ENCODE measurements at regions not wholly inside any gene's neighbourhood (a gene's known extent, or its start where the extent isn't known, plus 50 kb on each side); places are given as distances from the start of the nearest gene placed in this dataset.

DNA sequence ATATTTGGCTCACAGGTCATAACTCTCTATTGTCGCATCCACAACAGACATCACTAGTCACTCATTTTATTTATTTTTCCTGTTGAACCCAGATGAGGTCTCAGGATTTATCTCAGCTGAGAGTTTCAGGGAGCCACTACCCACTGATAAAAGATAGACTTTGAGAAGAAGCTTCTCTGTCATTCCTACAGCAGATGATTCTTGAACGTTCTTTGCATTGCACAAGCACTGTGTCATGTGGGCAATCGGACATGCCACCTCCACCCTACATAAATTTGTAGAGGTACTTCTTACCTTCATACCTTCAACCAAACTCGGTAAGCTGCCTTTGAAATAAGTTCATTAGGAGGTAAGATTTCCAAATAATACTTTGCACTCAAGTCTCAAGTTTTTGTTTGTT is 627.9 kb upstream of the TBX3 start:
- DNase-seq, result no peak
- POLR2A ChIA-PET, result no interaction called here
- Histone ChIP-seq H3K36me3 (ENCODE audit: control insufficient read depth in 4 of 4, insufficient read depth in 4 of 4, low read length in 3 of 4) (no peaks in the 10 kb centered on the region), H3K4me1 (ENCODE audit: control extremely low read depth in 1 of 4, control insufficient read depth in 4 of 4, insufficient read depth in 4 of 4, low read length in 3 of 4) (no peaks in the 10 kb centered on the region), H3K27me3 (replicated peaks in 2 of 5; ENCODE audit: control insufficient read depth in 4 of 5, insufficient read depth in 5 of 5, low read length in 4 of 5) (no peaks in the 10 kb centered on the region), H3K4me3 (ENCODE audit: control insufficient read depth in 1 of 7, extremely low read depth in 1 of 7, insufficient read depth in 4 of 7, low read depth in 2 of 7, low read length in 6 of 7) (no peak overlapping the region), H3K27ac (ENCODE audit: insufficient read depth in 1 of 2, low read depth in 1 of 2, low read length in 2 of 2, poor library complexity in 1 of 2, severe bottlenecking in 2 of 2) (no peak overlapping the region), H3K9me3 (ENCODE audit: control extremely low read depth in 1 of 5, control insufficient read depth in 4 of 5, insufficient read depth in 2 of 5, low read depth in 1 of 5, low read length in 4 of 5) (no peaks in the 10 kb centered on the region)
- CTCF ChIA-PET, result no interaction called here
- WGBS (ENCODE audit: insufficient coverage), result 80% methylated on average over 1 of the region's 4 CpGs

- ChIA-PET POLR2A (no interaction called here), CTCF (no interaction called here)
- Histone ChIP-seq H3K4me1 (ENCODE audit: control extremely low read depth in 1 of 4, control insufficient read depth in 4 of 4, insufficient read depth in 4 of 4, low read length in 3 of 4) (no peaks in the 10 kb centered on the region), H3K4me3 (ENCODE audit: control insufficient read depth in 1 of 7, extremely low read depth in 1 of 7, insufficient read depth in 4 of 7, low read depth in 2 of 7, low read length in 6 of 7) (no peak overlapping the region), H3K27me3 (replicated peaks in 2 of 5; ENCODE audit: control insufficient read depth in 4 of 5, insufficient read depth in 5 of 5, low read length in 4 of 5) (no peaks in the 10 kb centered on the region), H3K27ac (ENCODE audit: insufficient read depth in 1 of 2, low read depth in 1 of 2, low read length in 2 of 2, poor library complexity in 1 of 2, severe bottlenecking in 2 of 2) (no peak overlapping the region), H3K36me3 (ENCODE audit: control insufficient read depth in 4 of 4, insufficient read depth in 4 of 4, low read length in 3 of 4) (no peaks in the 10 kb centered on the region), H3K9me3 (ENCODE audit: control extremely low read depth in 1 of 5, control insufficient read depth in 4 of 5, insufficient read depth in 2 of 5, low read depth in 1 of 5, low read length in 4 of 5) (no peaks in the 10 kb centered on the region)
- WGBS (ENCODE audit: insufficient coverage), result 100% methylated on average over 1 of the region's 1 CpG
- no peak for DNase-seq
Measured at GRCh38 chr12:115308918-115309317, 624.9 kb upstream of the TBX3 start.

DNA sequence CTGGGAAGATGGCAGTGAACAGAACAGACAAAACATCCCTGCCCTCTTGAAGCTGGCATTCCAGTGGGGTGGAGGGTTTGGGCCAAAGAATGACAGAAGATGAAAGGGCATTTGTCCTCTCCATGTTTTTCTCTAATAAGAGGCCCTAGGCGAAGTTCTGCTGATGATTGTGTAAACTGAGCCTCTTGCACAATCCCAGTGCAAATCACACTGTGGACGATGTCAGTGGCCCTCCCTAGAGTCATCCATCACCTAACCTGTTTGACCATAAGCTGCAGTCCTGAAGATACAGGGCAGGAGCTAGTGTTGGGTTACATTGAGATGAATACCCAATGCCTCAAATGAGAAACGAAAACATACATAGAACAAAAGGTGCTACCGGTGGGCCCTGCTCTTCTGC is 622.4 kb upstream of the TBX3 start:
- no peak for DNase-seq
- no peaks in the 10 kb centered on the region for H3K27me3 ChIP-seq (replicated peaks in 2 of 5; ENCODE audit: control insufficient read depth in 4 of 5, insufficient read depth in 5 of 5, low read length in 4 of 5)
- no peaks in the 10 kb centered on the region for H3K9me3 ChIP-seq (ENCODE audit: control extremely low read depth in 1 of 5, control insufficient read depth in 4 of 5, insufficient read depth in 2 of 5, low read depth in 1 of 5, low read length in 4 of 5)
- H3K27ac ChIP-seq (ENCODE audit: insufficient read depth in 1 of 2, low read depth in 1 of 2, low read length in 2 of 2, poor library complexity in 1 of 2, severe bottlenecking in 2 of 2), result no peak overlapping the region
- no peaks in the 10 kb centered on the region for H3K36me3 ChIP-seq (ENCODE audit: control insufficient read depth in 4 of 4, insufficient read depth in 4 of 4, low read length in 3 of 4)
- ChIA-PET CTCF (interaction anchor here (0.8 kb wide), 1 partner anchor 12 kb away, joined by 3 read pairs; no protein-coding TSS in a partner anchor), POLR2A (no interaction called here)
- H3K4me1 ChIP-seq (ENCODE audit: control extremely low read depth in 1 of 4, control insufficient read depth in 4 of 4, insufficient read depth in 4 of 4, low read length in 3 of 4), result no peaks in the 10 kb centered on the region
- H3K4me3 ChIP-seq (ENCODE audit: control insufficient read depth in 1 of 7, extremely low read depth in 1 of 7, insufficient read depth in 4 of 7, low read depth in 2 of 7, low read length in 6 of 7), result no peak overlapping the region
- WGBS (ENCODE audit: insufficient coverage), result 91% methylated on average over 4 of the region's 4 CpGs

GRCh38 chr12:115305867-115306266 is 621.9 kb upstream of the TBX3 start:
- no peak overlapping the region for H3K4me3 ChIP-seq (ENCODE audit: control insufficient read depth in 1 of 7, extremely low read depth in 1 of 7, insufficient read depth in 4 of 7, low read depth in 2 of 7, low read length in 6 of 7)
- H3K27ac ChIP-seq (ENCODE audit: insufficient read depth in 1 of 2, low read depth in 1 of 2, low read length in 2 of 2, poor library complexity in 1 of 2, severe bottlenecking in 2 of 2), result no peak overlapping the region
- no peaks in the 10 kb centered on the region for H3K9me3 ChIP-seq (ENCODE audit: control extremely low read depth in 1 of 5, control insufficient read depth in 4 of 5, insufficient read depth in 2 of 5, low read depth in 1 of 5, low read length in 4 of 5)
- no peaks in the 10 kb centered on the region for H3K36me3 ChIP-seq (ENCODE audit: control insufficient read depth in 4 of 4, insufficient read depth in 4 of 4, low read length in 3 of 4)
- CTCF ChIA-PET, result interaction anchor here (0.8 kb wide), 1 partner anchor 12 kb away, joined by 3 read pairs; no protein-coding TSS in a partner anchor
- POLR2A ChIA-PET, result no interaction called here
- WGBS (ENCODE audit: insufficient coverage), result 96% methylated on average over 3 of the region's 3 CpGs
- DNase-seq, result no peak
- no peaks in the 10 kb centered on the region for H3K27me3 ChIP-seq (replicated peaks in 2 of 5; ENCODE audit: control insufficient read depth in 4 of 5, insufficient read depth in 5 of 5, low read length in 4 of 5)
- no peaks in the 10 kb centered on the region for H3K4me1 ChIP-seq (ENCODE audit: control extremely low read depth in 1 of 4, control insufficient read depth in 4 of 4, insufficient read depth in 4 of 4, low read length in 3 of 4)

DNA sequence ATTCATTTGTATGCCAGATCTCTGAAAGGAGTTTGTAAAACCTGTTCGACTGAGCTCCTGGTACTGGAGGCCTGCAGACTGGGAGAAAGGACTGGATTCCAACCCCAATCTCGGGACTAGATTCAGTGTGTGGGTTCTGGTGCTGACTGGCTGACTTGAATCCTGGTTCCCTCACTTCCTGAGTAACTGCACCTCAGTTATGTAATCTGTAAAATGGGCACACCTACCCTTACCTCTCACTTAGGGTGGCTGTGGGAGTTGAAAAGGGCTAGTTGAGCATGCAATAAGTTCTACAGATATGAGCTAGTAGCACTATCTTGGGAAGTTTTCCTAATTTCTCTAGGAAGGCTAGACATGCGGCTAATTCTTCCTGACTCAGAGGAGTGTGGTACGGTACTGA is 621.3 kb upstream of the TBX3 start:
- H3K36me3 ChIP-seq (ENCODE audit: control insufficient read depth in 4 of 4, insufficient read depth in 4 of 4, low read length in 3 of 4), result no peaks in the 10 kb centered on the region
- H3K27ac ChIP-seq (ENCODE audit: insufficient read depth in 1 of 2, low read depth in 1 of 2, low read length in 2 of 2, poor library complexity in 1 of 2, severe bottlenecking in 2 of 2), result no peak overlapping the region
- no peak for DNase-seq
- no peaks in the 10 kb centered on the region for H3K4me1 ChIP-seq (ENCODE audit: control extremely low read depth in 1 of 4, control insufficient read depth in 4 of 4, insufficient read depth in 4 of 4, low read length in 3 of 4)
- CTCF ChIA-PET, result no interaction called here
- POLR2A ChIA-PET, result no interaction called here
- no peaks in the 10 kb centered on the region for H3K9me3 ChIP-seq (ENCODE audit: control extremely low read depth in 1 of 5, control insufficient read depth in 4 of 5, insufficient read depth in 2 of 5, low read depth in 1 of 5, low read length in 4 of 5)
- 96% methylated on average over 4 of the region's 4 CpGs for WGBS (ENCODE audit: insufficient coverage)
- H3K27me3 ChIP-seq (replicated peaks in 2 of 5; ENCODE audit: control insufficient read depth in 4 of 5, insufficient read depth in 5 of 5, low read length in 4 of 5), result no peaks in the 10 kb centered on the region
- no peak overlapping the region for H3K4me3 ChIP-seq (ENCODE audit: control insufficient read depth in 1 of 7, extremely low read depth in 1 of 7, insufficient read depth in 4 of 7, low read depth in 2 of 7, low read length in 6 of 7)

- CTCF ChIA-PET, result no interaction called here
- 70% methylated on average over 3 of the region's 4 CpGs for WGBS (ENCODE audit: insufficient coverage)
- Histone ChIP-seq H3K4me3 (ENCODE audit: control insufficient read depth in 1 of 7, extremely low read depth in 1 of 7, insufficient read depth in 4 of 7, low read depth in 2 of 7, low read length in 6 of 7) (no peak overlapping the region), H3K9me3 (ENCODE audit: control extremely low read depth in 1 of 5, control insufficient read depth in 4 of 5, insufficient read depth in 2 of 5, low read depth in 1 of 5, low read length in 4 of 5) (no peaks in the 10 kb centered on the region), H3K4me1 (ENCODE audit: control extremely low read depth in 1 of 4, control insufficient read depth in 4 of 4, insufficient read depth in 4 of 4, low read length in 3 of 4) (no peaks in the 10 kb centered on the region), H3K27me3 (replicated peaks in 2 of 5; ENCODE audit: control insufficient read depth in 4 of 5, insufficient read depth in 5 of 5, low read length in 4 of 5) (no peaks in the 10 kb centered on the region), H3K36me3 (ENCODE audit: control insufficient read depth in 4 of 4, insufficient read depth in 4 of 4, low read length in 3 of 4) (no peaks in the 10 kb centered on the region), H3K27ac (ENCODE audit: insufficient read depth in 1 of 2, low read depth in 1 of 2, low read length in 2 of 2, poor library complexity in 1 of 2, severe bottlenecking in 2 of 2) (no peak overlapping the region)
- POLR2A ChIA-PET, result no interaction called here
- no peak for DNase-seq
Measured at GRCh38 chr12:115303723-115304309, 619.8 kb upstream of the TBX3 start.

DNA sequence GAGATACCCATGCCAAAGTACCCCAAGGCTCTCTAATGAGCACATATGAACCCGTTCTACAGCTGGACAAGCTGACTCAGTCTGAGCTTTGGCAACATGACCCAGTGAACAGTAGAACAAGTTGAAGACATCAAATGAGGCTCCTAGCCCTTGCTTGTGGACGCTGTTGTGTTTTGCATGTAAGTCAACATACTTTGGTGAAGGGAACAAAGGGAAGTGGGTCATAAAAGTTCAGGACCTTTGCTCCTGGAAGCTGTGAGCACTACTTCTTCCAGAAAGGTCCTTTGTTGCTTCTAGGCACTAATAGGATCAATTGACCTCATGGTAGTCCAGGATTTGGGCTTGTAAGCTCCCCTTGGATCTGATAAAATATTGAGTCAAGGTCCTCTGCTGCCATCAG is 613.5 kb upstream of the TBX3 start:
- CTCF ChIA-PET, result no interaction called here
- no peak overlapping the region for H3K27ac ChIP-seq (ENCODE audit: insufficient read depth in 1 of 2, low read depth in 1 of 2, low read length in 2 of 2, poor library complexity in 1 of 2, severe bottlenecking in 2 of 2)
- no peak for DNase-seq
- no peaks in the 10 kb centered on the region for H3K36me3 ChIP-seq (ENCODE audit: control insufficient read depth in 4 of 4, insufficient read depth in 4 of 4, low read length in 3 of 4)
- 80% methylated on average over 2 of the region's 2 CpGs for WGBS (ENCODE audit: insufficient coverage)
- no peaks in the 10 kb centered on the region for H3K9me3 ChIP-seq (ENCODE audit: control extremely low read depth in 1 of 5, control insufficient read depth in 4 of 5, insufficient read depth in 2 of 5, low read depth in 1 of 5, low read length in 4 of 5)
- POLR2A ChIA-PET, result no interaction called here
- no peaks in the 10 kb centered on the region for H3K27me3 ChIP-seq (replicated peaks in 2 of 5; ENCODE audit: control insufficient read depth in 4 of 5, insufficient read depth in 5 of 5, low read length in 4 of 5)
- H3K4me3 ChIP-seq (ENCODE audit: control insufficient read depth in 1 of 7, extremely low read depth in 1 of 7, insufficient read depth in 4 of 7, low read depth in 2 of 7, low read length in 6 of 7), result no peak overlapping the region
- H3K4me1 ChIP-seq (ENCODE audit: control extremely low read depth in 1 of 4, control insufficient read depth in 4 of 4, insufficient read depth in 4 of 4, low read length in 3 of 4), result no peaks in the 10 kb centered on the region
